ENCODE measurements at regions not wholly inside any gene's neighbourhood (a gene's known extent, or its start where the extent isn't known, plus 50 kb on each side); places are given as distances from the start of the nearest gene placed in this dataset.

DNA sequence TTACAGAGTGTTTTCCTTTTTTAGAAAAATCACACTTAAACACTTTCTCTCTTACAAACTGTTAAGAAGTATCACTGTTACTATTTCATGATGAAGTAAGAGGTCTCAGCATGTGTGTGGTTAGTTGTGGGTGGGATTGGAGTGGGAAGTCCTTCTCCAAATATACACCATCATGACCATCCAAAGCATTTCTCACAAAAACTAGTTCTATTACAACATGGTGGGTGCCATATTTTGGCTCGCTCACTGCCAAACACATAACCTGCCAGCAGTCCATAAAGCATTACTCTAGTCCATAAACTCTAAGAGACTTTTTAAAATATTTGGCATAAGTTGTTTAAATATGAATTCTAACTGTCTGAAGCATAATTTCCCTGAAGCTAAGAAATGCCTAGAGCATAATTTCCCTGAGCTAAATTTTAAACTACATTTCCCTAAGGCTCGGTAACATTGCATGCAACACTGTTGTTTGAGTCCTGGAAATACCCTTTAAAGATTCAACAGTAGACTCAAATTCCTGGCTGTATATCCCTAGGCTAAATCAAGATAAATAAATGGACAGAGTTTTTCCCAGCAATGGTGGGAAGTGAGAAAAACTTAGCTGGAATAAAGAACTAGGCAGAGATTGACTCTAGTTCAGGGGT is 415.0 kb upstream of the INTU start:
- ATAC-seq (no peak), DNase-seq (no peak)
- intact Hi-C loops (cut with micrococcal nuclease), result no loop called here

DNA sequence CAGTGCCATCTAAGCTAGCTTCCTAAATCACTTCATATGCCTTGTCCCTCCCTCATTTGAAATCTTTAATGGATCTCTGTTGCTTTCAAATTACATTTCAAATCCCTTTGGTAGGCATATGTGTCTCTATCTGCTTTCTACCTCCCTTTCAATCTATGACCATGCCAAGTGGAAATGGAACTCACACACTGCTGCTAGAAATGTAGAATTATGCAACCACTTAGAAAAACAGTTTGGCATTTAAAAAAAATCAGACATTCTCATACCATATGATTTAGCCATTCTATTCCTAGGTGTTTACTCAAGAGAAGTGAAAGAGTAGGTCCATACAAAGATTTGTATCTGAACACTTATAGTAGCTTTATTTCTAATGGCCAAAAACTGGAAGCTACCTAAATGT is 413.5 kb upstream of the INTU start:
- DNase-seq (no peak), ATAC-seq (no peak)
- intact Hi-C loops (cut with micrococcal nuclease), result no loop called here

DNA sequence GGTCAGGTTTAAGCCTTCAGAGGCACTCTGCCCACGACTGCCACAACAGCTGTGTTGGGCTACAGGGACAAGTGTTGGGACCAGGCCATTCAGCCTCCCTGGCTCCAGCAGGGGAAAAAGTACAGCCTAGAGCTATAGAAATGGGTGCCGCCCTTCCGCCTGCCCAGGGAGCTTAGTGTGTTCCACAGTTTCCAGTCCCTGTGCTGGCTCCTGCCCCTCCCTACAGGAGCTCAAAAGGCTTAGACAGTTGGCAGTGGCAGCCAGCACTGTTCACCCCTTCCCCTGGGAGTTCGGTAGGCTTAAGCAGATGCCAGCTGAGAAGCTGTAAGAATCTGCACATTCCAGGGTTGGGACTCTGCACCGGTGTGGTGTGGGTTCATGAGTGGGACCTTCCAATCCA is 408.2 kb upstream of the INTU start:
- intact Hi-C loops (cut with micrococcal nuclease), result no loop called here
- DNase-seq (no peak), ATAC-seq (no peak)

DNA sequence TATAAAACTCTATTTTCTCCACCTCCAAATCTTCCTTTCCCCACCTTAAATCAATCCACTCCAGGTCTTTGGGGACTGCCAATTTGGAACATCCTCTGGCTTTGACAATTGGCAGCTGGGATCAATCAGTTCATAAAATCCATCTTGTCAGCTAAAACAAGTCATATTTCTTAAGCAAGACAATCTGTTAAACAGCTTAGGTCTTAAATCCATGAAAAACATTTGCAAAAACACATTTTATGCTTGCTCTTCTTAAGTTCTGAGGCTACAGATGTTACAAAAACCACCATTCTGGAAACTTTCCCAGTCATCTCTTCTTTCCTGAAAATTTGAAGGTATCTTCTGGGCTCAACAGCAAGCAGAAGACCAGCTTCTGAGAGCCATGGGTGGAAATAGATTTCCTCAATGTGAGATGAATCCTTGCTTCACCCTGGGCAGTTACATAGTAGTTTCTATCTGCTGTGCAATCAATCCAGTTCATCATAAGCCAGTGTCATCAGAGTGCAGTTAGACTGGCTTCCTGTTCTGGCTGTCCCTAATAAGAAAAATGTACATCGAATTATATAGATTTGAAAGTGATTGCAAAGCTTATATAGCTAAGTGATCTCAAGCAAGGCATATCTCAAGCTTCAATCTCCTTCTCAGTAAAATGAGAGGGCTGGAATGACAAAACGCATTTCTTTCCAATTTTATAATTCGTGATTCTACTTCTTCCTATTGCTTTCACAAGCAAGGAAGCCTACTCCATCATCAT is 402.7 kb upstream of the INTU start:
- DNase-seq, result no peak
- intact Hi-C loops (cut with micrococcal nuclease), result no loop called here
- no peak for ATAC-seq

DNA sequence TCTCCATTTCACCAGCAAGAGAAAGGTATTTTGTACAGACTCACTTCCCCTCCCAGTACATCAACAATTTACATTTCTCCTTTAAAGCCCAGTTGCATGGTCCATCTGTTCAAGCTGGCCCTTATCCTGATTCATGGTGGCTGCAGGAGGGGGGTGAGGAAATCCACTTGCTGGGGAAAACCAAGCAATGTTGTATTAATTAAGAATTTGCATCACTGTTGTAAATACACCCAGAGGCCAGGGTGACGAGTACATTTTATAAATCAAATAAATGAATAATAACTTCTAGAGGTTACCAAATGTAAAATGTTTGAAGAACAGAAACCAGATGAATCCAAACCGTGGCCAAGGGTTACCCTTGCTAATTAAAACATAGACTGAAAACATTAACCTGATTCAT is 395.9 kb upstream of the INTU start:
- intact Hi-C loops (cut with micrococcal nuclease), result no loop called here
- DNase-seq, result no peak
- no peak for ATAC-seq

DNA sequence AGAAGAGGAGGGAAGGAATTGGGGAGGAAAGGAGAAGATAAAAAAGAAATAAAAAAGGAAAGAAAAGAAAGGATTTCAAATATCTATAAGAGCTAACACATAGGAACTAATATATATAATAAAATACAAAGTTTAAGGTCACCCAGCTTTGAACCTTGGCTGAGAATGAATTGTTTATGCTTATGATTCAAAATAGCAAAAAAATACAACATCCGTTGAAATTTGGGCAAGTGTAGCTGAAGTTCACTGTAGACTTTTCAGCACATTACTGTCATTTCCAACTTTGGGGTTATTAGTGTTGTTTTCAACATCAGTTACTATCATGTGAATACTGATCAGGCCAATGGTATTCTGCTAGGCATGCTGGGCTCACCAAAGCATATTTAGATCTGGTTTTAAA is 395.2 kb upstream of the INTU start:
- intact Hi-C loops (cut with micrococcal nuclease), result no loop called here
- ATAC-seq, result no peak
- DNase-seq, result no peak

DNA sequence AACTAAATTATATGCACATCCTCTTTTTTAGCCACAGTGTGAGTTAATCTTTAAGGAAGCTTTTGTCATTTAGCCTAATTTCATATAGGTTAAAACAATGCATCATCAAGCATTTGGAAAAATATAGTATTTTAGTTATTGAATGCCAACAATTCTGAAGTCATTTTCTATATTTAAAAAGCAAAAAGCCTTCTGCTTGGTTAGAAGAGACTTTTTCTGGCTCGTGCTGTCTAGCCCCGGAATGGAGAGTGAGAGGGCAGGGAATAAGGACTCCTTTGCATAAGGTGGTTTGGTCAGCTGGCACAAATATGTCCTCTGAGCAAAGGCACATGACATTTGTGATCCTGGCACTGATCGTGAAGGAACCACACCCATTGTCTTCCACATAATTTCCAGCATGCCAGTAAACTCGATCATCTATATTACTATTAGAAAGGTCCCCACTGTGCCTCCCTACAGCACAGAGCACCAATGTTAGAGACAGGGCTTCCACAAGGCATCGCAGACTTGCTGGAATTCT is 393.7 kb upstream of the INTU start:
- ATAC-seq, result no peak
- intact Hi-C loops (cut with micrococcal nuclease), result no loop called here

DNA sequence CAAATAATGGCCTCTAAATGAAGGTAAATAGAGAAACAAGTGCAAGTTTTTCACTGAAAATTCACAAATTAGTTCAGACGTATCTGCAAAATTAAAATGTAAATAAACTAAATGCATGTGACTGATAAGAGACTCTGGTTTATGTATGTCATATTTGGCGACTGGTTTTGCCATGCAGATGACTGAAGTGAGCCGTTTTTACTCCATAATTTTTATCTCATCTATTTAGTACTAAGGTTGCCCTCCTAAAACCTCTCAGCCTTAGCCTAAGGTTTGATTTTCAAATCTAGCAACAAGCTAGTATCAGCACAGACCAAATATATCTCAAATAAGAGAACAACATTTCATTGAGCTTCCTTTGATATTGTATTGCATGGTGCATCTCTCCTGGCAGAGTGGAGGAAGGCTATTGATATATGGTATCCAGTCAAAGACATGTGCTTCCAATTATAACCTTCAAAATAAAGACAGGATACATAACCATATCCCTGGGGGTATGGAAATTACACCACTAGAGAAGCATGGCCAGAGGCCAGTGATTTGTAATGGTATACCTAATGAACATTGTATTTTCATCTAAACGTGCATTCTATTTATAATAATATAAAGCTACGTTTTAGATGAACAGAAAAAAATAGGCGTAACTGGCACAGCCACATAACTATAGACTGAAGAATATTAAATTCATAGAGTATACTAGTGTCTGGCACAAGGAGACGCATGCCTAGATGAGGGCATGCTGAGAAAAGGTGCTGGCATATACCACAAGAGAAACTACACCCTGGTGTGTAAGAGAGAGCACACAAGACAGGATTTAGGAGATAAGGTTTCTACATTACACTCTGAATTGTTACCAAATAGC is 392.6 kb upstream of the INTU start:
- intact Hi-C loops (cut with micrococcal nuclease), result loop anchor here (10.0 kb wide), 1 partner anchor 1025 kb away; no protein-coding TSS in a partner anchor
- no peak for ATAC-seq

More for the DNA sequence above, 393.7 kb upstream of the INTU start:
- no peak for DNase-seq

DNA sequence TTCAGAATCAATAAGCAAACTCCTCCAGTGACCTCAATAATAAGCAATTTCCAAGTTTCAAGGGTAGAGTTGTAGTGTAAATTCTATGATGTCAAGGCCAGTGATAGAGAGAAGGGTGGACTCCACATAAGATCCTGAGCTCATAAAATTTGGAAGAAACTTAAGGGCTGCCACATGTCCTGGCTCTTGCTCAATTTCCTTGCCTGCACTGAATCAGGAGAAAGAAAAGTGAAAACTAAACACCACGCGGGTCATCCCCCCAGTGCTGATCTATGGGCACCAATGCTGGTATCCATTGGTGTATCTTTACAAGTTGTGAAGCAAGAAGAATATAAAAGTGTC is 392.0 kb upstream of the INTU start:
- ATAC-seq (no peak), DNase-seq (no peak)
- intact Hi-C loops (cut with micrococcal nuclease), result loop anchor here (10.0 kb wide), 1 partner anchor 1026 kb away; no protein-coding TSS in a partner anchor

More for the DNA sequence above, 392.6 kb upstream of the INTU start:
- no peak for DNase-seq

DNA sequence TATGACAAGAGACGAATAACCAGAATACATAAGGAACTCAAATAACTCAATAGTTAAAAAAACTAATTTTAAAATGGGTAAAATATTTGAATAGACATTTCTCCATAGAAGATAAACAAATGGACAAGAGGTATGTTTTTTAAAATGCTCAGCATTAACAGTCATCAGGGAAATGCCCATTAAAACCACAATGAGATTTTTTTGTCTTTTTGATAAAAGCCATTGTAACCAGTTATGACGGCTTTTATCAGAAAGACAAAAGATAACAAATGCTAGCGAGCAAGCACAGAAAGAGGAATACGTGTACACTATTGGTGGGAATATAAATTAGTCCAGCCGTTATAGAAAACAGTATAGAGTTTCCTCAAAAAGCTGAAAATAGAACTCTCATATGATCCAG is 388.2 kb upstream of the INTU start:
- DNase-seq, result no peak
- intact Hi-C loops (cut with micrococcal nuclease), result loop anchor here (10.0 kb wide), 1 partner anchor 1030 kb away; no protein-coding TSS in a partner anchor
- no peak for ATAC-seq

DNA sequence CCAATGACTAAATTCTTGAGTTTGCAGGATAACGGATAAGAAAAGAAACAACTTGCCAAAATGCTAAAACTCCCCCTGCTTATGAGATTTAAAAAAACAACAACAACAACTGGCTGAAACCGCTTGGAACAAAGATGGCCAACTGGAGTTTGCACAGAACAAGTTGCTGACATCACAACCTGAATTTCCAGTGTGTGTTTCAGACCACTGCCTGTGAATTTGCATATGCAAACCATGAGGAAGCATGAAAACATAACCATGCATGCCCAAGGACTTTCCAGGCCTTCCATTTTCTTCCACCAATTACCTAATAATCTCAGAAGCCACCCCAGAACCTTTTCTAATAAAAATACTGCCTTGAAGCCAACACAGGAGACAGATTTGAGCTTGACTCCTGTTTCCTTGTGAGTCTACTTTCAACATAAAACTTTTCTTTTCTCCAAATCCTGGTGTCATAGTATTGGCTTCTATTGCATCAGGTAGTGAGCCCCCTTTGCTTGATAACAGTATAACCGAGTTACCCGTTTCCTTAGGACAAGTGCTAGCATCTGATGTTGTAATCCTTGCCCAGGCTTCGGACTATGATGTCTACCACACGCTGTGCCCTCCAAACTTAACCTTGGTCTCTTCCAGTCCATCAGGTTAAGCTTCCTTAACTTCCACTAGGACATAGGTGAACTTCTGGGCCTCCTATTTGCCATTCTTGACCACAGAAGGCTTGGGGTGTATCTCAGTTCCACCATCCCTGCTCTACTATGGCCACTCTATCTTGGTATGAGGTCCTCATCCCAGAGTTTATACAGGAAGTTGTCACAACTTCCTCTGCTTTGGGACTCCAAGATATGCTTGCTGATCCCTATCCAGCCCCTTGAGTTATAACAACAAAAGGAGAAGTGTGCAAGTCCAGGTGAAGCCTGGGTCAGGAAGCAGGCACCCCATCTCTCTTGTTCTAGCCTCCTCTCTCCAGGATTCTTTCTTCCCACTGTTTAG is 385.5 kb upstream of the INTU start:
- intact Hi-C loops (cut with micrococcal nuclease), result loop anchor here (10.0 kb wide), 1 partner anchor 1032 kb away; no protein-coding TSS in a partner anchor
- ATAC-seq, result no peak
- DNase-seq, result no peak

DNA sequence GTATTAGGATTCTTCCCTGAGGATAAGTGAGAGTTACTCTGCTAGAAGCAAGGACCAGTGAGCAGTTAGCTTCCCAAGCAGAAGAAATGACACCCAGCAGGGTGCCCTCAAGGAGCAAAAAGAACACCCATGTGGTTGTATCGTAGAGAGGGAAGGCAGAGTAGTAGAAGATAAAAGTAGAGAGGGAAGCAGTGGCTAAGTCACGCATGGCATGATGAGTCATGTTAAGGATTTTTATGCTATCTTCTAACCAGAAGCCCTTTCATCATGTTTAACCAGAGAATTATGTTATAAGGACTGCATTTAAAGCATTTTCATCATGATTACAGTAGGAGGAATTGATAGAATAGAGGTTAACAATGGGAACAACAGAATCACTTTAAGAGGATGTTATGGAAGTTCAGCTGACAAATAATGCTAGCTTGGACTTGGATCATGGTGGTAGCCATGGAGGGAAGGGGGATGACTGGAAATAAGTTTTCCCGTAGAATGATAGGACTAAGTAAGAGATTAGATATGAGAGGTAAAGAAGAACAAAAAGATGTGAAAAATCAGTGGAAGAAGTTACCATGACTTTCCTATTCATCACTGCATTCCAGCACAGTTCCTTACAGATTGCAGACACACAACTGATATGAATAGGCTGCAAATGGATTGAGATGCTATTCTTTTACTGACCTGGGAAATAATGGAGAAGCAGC is 383.5 kb upstream of the INTU start:
- intact Hi-C loops (cut with micrococcal nuclease), result loop anchor here (10.0 kb wide), 1 partner anchor 1034 kb away; no protein-coding TSS in a partner anchor
- no peak for ATAC-seq
- no peak for DNase-seq

DNA sequence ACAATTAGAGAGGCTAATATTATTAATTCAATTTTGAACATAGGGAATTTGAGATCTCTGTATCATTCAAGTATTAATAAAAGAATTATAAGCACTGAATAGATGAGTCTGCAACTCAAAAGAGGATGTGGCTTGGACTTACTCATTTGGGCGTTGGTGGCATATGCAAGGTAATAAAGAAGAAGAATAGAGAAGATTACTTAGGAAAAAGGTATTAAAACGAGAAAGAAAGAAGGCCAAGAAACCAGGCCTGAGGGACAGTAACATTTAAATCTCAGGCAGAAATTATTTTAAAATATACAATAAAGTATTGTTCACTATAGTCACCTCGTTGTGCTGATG is 383.0 kb upstream of the INTU start:
- intact Hi-C loops (cut with micrococcal nuclease), result loop anchor here (10.0 kb wide), 1 partner anchor 1035 kb away; no protein-coding TSS in a partner anchor
- DNase-seq (no peak), ATAC-seq (no peak)

DNA sequence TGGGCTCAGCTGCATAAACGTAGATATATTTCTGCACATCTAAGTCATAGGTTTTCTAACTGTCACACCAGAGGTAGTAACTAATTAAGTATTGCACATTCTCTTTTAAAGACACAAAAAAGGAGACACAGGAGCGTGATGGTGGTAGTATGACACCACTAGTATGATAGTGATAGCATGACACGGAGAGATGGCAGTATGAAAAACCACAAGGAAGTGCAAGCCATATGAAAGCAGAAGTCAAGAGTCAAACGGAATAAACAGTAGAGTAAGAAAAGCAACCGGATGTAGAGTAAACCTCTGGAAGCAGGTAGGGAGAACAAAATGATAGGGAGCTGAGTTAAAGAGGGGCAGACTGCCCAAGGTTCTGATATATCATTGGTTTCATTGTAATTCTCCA is 382.2 kb upstream of the INTU start:
- intact Hi-C loops (cut with micrococcal nuclease), result no loop called here
- no peak for DNase-seq
- ATAC-seq, result no peak

DNA sequence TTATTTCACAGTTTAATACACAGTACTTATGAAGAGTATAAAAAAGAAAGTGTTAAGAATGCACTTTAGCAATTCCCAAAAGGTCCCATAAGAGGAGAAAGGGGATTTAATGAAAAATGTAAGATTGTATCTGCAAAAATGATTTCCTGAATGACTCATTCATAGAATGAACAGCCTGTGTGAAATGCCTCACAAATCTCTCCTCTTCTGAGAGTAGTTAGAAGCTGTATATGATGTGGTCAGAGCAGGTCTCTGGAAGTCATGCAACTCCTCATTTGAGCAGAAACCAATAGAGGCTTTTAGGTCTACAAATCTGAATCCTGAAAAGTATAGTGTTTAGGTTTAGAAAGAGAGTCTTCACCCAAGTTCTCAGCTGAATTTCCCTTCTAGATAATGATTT is 381.3 kb upstream of the INTU start:
- intact Hi-C loops (cut with micrococcal nuclease), result no loop called here
- ATAC-seq, result no peak

DNA sequence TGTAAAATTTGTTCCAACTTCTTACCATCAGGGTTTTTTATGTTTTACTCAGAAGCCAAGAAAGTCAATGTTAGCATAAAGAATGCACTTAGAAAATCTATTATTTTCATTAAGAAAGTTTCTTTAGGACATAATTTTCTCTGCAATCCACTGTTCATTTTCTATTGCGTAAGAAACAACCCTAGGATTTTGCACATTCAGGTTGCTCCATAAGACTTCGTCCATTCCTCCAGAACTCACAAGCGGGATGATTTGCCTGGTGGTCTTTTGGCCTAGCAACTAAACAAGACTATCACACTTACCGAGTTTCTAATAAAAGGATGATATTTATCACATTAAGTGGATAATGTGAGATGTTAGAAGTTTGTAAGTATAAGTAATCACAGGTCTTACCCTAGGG is 376.3 kb upstream of the INTU start:
- ATAC-seq (no peak), DNase-seq (no peak)
- intact Hi-C loops (cut with micrococcal nuclease), result no loop called here

More for the DNA sequence above, 381.3 kb upstream of the INTU start:
- no peak for DNase-seq

DNA sequence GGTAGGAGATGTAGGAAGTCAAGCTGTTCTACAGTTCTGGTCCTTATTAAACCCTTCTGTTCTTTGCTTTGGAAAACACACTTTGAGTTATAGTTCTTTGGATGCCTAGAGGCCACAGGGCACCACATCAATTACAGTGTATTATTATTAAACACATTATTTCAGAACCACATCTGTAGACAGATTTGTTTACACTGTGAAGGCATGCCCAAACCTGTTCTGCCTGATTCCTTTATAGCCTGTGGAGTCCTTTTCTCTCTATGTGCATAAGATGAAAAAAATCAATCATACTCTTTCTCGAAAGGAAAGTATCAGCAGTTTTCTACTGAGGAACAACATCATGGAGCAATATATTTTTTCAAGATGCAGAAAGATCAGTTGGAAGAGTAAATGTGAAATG is 371.3 kb upstream of the INTU start:
- intact Hi-C loops (cut with micrococcal nuclease), result no loop called here
- no peak for DNase-seq
- ATAC-seq, result no peak

DNA sequence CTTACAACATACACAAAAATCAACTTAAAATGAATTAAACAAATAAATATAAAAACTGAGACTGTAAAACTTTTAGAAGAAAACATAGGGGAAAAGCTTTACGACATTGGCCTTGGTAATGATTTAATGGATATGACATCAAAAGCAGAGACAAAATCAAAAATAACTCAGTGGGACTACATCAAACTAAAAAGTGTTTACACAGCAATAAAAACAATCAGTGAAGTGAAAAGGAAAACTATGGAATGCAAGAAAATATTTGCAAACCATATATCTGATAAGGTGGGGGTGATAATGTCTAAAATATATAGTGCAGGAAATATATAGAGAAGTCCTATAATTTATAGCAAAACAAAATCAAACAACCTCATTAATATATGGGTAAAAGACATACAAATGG is 364.4 kb upstream of the INTU start:
- no peak for DNase-seq
- intact Hi-C loops (cut with micrococcal nuclease), result no loop called here
- no peak for ATAC-seq
